ENCODE measurements at regions not wholly inside any gene's neighbourhood (a gene's known extent, or its start where the extent isn't known, plus 50 kb on each side); places are given as distances from the start of the nearest gene placed in this dataset.
"Not testable (repeated sequence)": the region's sequence is repeated elsewhere in the genome, so short reads cannot be mapped to it uniquely, and the experiment has no call there.

- Histone ChIP-seq H3K4me1 (no peaks in the 10 kb centered on the region), H3K27ac (no peak overlapping the region), H3K27me3 (no peaks in the 10 kb centered on the region), H3K9me3 (no peaks in the 10 kb centered on the region), H3K36me3 (no peaks in the 10 kb centered on the region), H3K4me3 (no peak overlapping the region)
- TF ChIP-seq POLR2A (IDR thresholded peaks at IDR 0.05) (no peak), EP300 (IDR thresholded peaks at IDR 0.05) (no peak)
- TF ChIP-seq, protein P1, sequence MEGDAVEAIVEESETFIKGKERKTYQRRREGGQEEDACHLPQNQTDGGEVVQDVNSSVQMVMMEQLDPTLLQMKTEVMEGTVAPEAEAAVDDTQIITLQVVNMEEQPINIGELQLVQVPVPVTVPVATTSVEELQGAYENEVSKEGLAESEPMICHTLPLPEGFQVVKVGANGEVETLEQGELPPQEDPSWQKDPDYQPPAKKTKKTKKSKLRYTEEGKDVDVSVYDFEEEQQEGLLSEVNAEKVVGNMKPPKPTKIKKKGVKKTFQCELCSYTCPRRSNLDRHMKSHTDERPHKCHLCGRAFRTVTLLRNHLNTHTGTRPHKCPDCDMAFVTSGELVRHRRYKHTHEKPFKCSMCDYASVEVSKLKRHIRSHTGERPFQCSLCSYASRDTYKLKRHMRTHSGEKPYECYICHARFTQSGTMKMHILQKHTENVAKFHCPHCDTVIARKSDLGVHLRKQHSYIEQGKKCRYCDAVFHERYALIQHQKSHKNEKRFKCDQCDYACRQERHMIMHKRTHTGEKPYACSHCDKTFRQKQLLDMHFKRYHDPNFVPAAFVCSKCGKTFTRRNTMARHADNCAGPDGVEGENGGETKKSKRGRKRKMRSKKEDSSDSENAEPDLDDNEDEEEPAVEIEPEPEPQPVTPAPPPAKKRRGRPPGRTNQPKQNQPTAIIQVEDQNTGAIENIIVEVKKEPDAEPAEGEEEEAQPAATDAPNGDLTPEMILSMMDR (IDR thresholded peaks at IDR 0.05), result no peak
- DNase-seq (ENCODE audit: low spot score in 2 of 2), result no peak
Measured at GRCh38 chr7:142437741-142438140, 179.9 kb upstream of the PRSS58 start.

DNA sequence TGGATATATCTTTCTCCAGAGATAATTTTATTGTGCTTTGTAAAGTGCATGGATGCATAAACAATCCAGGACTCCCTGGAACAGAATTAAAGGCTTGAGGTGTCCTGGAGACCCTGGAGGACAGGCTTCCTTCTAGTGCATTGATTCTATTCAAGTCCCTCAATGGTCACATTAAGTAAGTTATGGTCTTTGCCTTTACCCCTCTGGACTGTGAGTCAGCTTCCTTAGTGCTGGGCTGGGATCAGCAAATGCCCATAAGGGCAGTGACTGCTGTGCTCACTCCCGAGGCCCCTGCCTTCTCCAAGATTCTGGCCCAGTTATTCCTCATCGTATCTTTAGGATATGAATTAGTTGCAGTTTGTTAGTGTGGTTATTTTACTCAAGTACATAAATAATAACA is 178.7 kb upstream of the PRSS58 start:
- Histone ChIP-seq H3K4me1 (no peaks in the 10 kb centered on the region), H3K36me3 (no peaks in the 10 kb centered on the region), H3K27me3 (no peaks in the 10 kb centered on the region), H3K9me3 (no peaks in the 10 kb centered on the region), H3K27ac (no peak overlapping the region), H3K4me3 (no peak overlapping the region)
- 54 to 61% methylated on average over 2 of the region's 2 CpGs for WGBS, 2 donors
- TF ChIP-seq, protein P1 (IDR thresholded peaks at IDR 0.05), result no peak
- TF ChIP-seq EP300 (IDR thresholded peaks at IDR 0.05), result no peak
- no peak for TF ChIP-seq POLR2A (IDR thresholded peaks at IDR 0.05)
- no peak for DNase-seq (ENCODE audit: low spot score in 2 of 2)

- not testable (repeated sequence) for H3K27ac ChIP-seq; H3K36me3 ChIP-seq; H3K9me3 ChIP-seq; H3K27me3 ChIP-seq; H3K4me3 ChIP-seq; DNase-seq (ENCODE audit: low spot score in 2 of 2); H3K4me1 ChIP-seq
- WGBS, 2 donors, result 74 to 87% methylated on average over 5 of the region's 5 CpGs
Measured at GRCh38 chr7:142435606-142436005, 177.7 kb upstream of the PRSS58 start.

GRCh38 chr7:142434666-142435167 is 176.9 kb upstream of the PRSS58 start:
- DNase-seq (ENCODE audit: low spot score in 2 of 2), result no peak
- TF ChIP-seq, protein P1 (IDR thresholded peaks at IDR 0.05), result no peak
- TF ChIP-seq EP300 (IDR thresholded peaks at IDR 0.05) (no peak), POLR2A (IDR thresholded peaks at IDR 0.05) (no peak)
- Histone ChIP-seq H3K27me3 (no peaks in the 10 kb centered on the region), H3K27ac (no peak overlapping the region), H3K4me3 (no peak overlapping the region), H3K4me1 (no peaks in the 10 kb centered on the region), H3K9me3 (no peaks in the 10 kb centered on the region), H3K36me3 (no peaks in the 10 kb centered on the region)
- 86 to 89% methylated on average over 7 of the region's 7 CpGs for WGBS, 2 donors

DNA sequence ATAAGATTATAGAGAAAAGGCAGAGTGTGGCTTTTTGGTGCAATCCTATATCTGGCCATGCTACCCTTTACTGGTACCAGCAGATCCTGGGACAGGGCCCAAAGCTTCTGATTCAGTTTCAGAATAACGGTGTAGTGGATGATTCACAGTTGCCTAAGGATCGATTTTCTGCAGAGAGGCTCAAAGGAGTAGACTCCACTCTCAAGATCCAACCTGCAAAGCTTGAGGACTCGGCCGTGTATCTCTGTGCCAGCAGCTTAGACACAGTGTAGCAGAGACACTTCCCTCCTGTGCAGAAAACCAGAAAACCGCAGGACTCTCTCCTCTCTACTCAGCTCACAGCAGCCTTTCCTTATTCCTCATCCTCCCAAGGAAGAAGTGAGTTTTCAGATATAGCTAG is 176.3 kb upstream of the PRSS58 start:
- not testable (repeated sequence) for H3K36me3 ChIP-seq; DNase-seq (ENCODE audit: low spot score in 2 of 2); H3K4me1 ChIP-seq; H3K27me3 ChIP-seq; H3K4me3 ChIP-seq; H3K27ac ChIP-seq; H3K9me3 ChIP-seq
- WGBS, 2 donors, result 74 to 94% methylated on average over 5 of the region's 5 CpGs

DNA sequence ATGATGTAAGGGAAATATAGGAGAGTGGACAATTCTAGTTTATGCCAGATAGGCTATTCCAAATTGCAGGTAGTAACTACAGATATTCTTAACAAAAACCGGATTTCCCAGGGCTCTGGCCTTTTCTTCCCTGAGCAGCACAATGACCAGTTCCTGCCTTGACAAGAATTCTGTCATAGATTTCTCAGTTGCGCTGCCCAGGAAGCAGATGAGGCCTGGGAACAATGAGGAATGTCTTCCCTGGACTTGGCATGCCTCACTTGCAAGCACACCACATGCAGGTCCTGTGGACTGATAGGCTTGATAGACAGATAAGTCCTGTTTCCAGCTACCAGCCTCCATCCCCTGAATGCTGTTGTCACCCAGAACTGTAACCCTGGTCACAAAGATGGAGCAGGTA is 174.5 kb upstream of the PRSS58 start:
- WGBS, 2 donors, result 85 to 93% methylated on average over 2 of the region's 2 CpGs

More for the DNA sequence above, 174.5 kb upstream of the PRSS58 start:
- no peaks in the 10 kb centered on the region for H3K9me3 ChIP-seq
- no peak for DNase-seq (ENCODE audit: low spot score in 2 of 2)
- no peaks in the 10 kb centered on the region for H3K36me3 ChIP-seq
- no peak overlapping the region for H3K27ac ChIP-seq
- H3K4me1 ChIP-seq, result no peaks in the 10 kb centered on the region
- H3K27me3 ChIP-seq, result no peaks in the 10 kb centered on the region
- no peak overlapping the region for H3K4me3 ChIP-seq
- TF ChIP-seq POLR2A (IDR thresholded peaks at IDR 0.05) (no peak), EP300 (IDR thresholded peaks at IDR 0.05) (no peak)
- TF ChIP-seq, protein P1 (IDR thresholded peaks at IDR 0.05), result no peak

Measured in tibial nerve (tissue), 4 donors.